GM10248 (cell line): ENCODE measurements at regions not wholly inside any gene's neighbourhood (a gene's known extent, or its start where the extent isn't known, plus 50 kb on each side); places are given as distances from the start of the nearest gene placed in this dataset.

Source experiments
- CTCF ChIA-PET: fragments of 300-600 bp; sonication (Branson Sonifier 250); formaldehyde crosslinking; extraction: SDS; loops from one replicate; lab custom pipeline; 2021; ENCODE audit warnings: antibody characterized with exemption; lab: Yijun Ruan, JAX
- POLR2A ChIA-PET: fragments of 350-650 bp; sonication (Branson Sonifier 250); formaldehyde crosslinking; extraction: SDS; loops from one replicate; lab custom pipeline; 2020; ENCODE audit warnings: antibody characterized with exemption; lab: Yijun Ruan, JAX
- DNase-seq: peaks from one replicate; pipeline ENCODE4 v3.0.0; 2012; ENCODE audit errors: extremely low spot score
- CTCF ChIP-seq: IDR thresholded peaks from 2 replicates; pipeline ENCODE4 v1.5.1; 2012; ENCODE audit warnings: mild to moderate bottlenecking, low read depth; ENCODE audit errors: extremely low read depth, missing control alignments, control extremely low read depth

GRCh38 chr18:57981308-57982028 is 62.6 kb upstream of the NEDD4L start:
- POLR2A ChIA-PET = no interaction called here
- no peak for DNase-seq
- CTCF ChIA-PET = interaction anchor here (1.5 to 2.1 kb wide), 3 partner anchors 9 to 71 kb away, joined by 3 to 5 read pairs (median 5); partner anchors contain the start of gene NEDD4L
- no peak for TF ChIP-seq CTCF

- no peak for TF ChIP-seq CTCF
- no peak for DNase-seq
- POLR2A ChIA-PET = no interaction called here
- CTCF ChIA-PET = interaction anchor here (2.1 kb wide), 1 partner anchor 10 kb away, joined by 5 read pairs; no protein-coding TSS in a partner anchor
These were observed 63.3 kb upstream of the NEDD4L start for GRCh38 chr18:57980573-57981307.

GRCh38 chr18:57976230-57976773 is 67.7 kb upstream of the NEDD4L start:
- TF ChIP-seq CTCF = no peak
- POLR2A ChIA-PET = no interaction called here
- CTCF ChIA-PET = interaction anchor here (1.0 kb wide), 1 partner anchor 12 kb away, joined by 3 read pairs; no protein-coding TSS in a partner anchor
- DNase-seq = no peak

DNA sequence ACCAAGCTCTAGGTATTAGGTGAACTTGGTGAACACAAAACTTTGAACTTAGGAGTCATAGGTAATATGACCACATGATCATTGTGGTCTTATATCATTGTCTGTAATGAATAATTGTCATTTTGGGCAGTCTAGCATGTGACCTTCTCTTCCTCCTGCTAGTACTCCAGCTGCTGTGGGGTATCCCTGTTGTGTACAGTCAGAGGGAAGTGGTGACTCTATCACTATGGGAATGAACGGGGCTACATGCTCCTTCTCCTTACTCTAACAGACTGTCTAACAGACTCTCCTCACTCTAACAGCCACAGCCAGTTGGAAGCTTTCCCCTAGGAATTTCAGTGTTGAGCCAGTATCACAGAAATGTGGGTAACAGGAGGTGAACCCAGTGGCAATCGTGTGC is 68.2 kb upstream of the NEDD4L start:
- no peak for TF ChIP-seq CTCF
- ChIA-PET POLR2A (no interaction called here), CTCF (interaction anchor here (1.0 kb wide), 1 partner anchor 11 kb away, joined by 3 read pairs; no protein-coding TSS in a partner anchor)
- DNase-seq = no peak

DNA sequence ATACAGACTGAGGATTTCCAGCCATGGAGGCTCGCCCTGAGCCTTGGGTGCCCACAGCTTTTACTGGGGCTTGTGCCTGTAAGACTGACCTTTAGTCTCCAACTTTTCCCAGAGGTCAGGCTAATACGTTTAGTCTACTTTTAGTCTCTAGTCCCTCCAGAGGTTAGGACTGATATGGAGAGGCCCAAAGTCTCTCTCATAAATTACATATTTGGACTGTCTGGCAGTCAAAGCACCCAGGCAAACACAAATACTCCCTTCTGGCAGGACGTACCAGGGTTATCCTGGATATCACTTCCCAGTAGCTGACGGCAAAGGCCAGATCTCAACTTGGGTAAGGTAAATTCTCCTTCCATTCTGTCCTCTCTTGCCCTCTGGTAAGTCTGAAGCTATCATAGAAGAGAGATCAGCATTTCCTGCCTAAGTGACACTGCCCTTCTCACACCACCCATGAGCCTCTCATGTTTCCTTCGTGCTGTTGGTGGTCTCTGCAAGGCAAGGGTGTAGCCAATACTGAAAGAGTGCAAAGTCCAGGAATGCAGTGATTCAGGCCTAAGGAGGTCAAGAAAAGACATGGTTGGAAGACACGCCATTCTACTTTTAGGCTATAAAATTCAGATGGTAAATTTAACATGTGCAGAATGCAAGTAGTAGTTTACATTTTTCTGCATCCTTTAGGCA is 69.3 kb upstream of the NEDD4L start:
- POLR2A ChIA-PET = no interaction called here
- no peak for TF ChIP-seq CTCF
- DNase-seq = no peak
- CTCF ChIA-PET = interaction anchor here (0.9 kb wide), 1 partner anchor 23 kb away, joined by 3 read pairs; no protein-coding TSS in a partner anchor

DNA sequence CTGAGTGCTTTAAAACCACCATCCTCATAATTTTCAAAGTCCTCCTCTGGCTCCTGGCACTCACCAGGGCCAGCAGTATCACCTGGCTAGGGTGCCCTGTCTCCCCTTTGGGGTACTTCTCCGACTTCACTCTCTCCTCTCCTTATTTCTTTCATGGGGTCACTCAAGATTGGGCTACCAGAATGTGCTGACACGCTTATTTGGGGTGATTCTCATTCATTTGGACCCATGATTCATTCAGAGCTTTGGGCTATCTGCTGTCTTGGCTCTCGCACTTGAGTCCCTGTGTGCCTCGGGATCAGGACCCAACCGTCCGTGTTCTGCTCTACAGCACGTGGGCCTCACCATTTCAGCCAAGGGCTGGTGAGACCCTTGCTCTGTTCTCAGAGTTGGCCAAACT is 70.1 kb upstream of the NEDD4L start:
- no peak for DNase-seq
- no peak for TF ChIP-seq CTCF
- CTCF ChIA-PET = interaction anchor here (0.9 kb wide), 1 partner anchor 23 kb away, joined by 3 read pairs; no protein-coding TSS in a partner anchor
- POLR2A ChIA-PET = no interaction called here
